HEK293 (cell line): ENCODE measurements at regions not wholly inside any gene's neighbourhood (a gene's known extent, or its start where the extent isn't known, plus 50 kb on each side); places are given as distances from the start of the nearest gene placed in this dataset.
"Not testable (repeated sequence)": the region's sequence is repeated elsewhere in the genome, so short reads cannot be mapped to it uniquely, and the experiment has no call there.

ENCODE experiments used
- ZBTB20 ChIP-seq: fragments of 450-650 bp; formaldehyde crosslinking; IDR thresholded peaks from 2 replicates; pipeline ENCODE4 v1.5.1; 2016; ENCODE audit warnings: missing biosample characterization, missing genetic modification characterization
- ZNF132 ChIP-seq: fragments of 450-650 bp; formaldehyde crosslinking; IDR thresholded peaks from 2 replicates; pipeline ENCODE4 v1.5.1; 2017; ENCODE audit warnings: missing biosample characterization, missing genetic modification characterization, borderline replicate concordance
- ZNF239 ChIP-seq: fragments of 450-650 bp; formaldehyde crosslinking; IDR thresholded peaks from 2 replicates; pipeline ENCODE4 v1.5.1; 2016; ENCODE audit warnings: missing biosample characterization, missing genetic modification characterization
- ZNF416 ChIP-seq: fragments of 450-650 bp; formaldehyde crosslinking; IDR thresholded peaks from 2 replicates; pipeline ENCODE4 v1.5.1; 2016; ENCODE audit warnings: missing biosample characterization, missing genetic modification characterization
- ZSCAN30 ChIP-seq: fragments of 450-650 bp; IDR thresholded peaks from 2 replicates; pipeline ENCODE4 v1.5.1; 2018; ENCODE audit warnings: missing biosample characterization, mild to moderate bottlenecking, missing genetic modification characterization, moderate library complexity

DNA sequence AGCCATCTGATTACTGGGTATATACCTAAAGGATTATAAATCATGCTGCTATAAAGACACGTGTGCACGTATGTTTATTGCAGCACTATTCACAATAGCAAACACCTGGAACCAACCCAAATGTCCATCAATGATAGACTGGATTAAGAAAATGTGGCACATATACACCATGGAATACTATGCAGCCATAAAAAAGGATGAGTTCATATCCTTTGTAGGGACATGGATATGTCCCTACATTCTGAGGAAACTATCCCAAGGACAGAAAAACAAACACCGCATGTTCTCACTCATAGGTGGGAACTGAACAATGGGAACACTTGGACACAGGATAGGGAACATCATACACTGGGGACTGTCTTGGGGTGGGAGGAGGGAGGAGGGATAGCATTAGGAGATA is 165.7 kb downstream of the CETN3 start:
- TF ChIP-seq ZNF132, ZSCAN30, ZNF239, ZBTB20, ZNF416 (tag by site-specific recombination): not testable (repeated sequence)
